ENCODE measurements at regions not wholly inside any gene's neighbourhood (a gene's known extent, or its start where the extent isn't known, plus 50 kb on each side); places are given as distances from the start of the nearest gene placed in this dataset.

GRCh38 chr11:110000031-110000502, 93.1 kb upstream of the ZC3H12C start (continued):
- TF ChIP-seq PBX3 (IDR thresholded peaks at IDR 0.05; ENCODE audit: insufficient replicate concordance, low read depth, low read length), result no peak
- peak; percentile 49; the same call in 1 of the 2 replicates for TF ChIP-seq ZNF24 (IDR thresholded peaks at IDR 0.05)
- TF ChIP-seq ATF2 (IDR thresholded peaks at IDR 0.05; ENCODE audit: low read length), result peak; percentile 100
- no peak for TF ChIP-seq EZH2 (IDR thresholded peaks at IDR 0.05; ENCODE audit: borderline replicate concordance, control insufficient read depth, low read depth, low read length)
- peak; percentile 100 for TF ChIP-seq NFIC (IDR thresholded peaks at IDR 0.05; ENCODE audit: low read depth, low read length)
- no peak for TF ChIP-seq ZNF622 (IDR thresholded peaks at IDR 0.05)
- TF ChIP-seq USF2 (IDR thresholded peaks at IDR 0.05; ENCODE audit: borderline replicate concordance, low read depth, low read length), result no peak
- no peak for TF ChIP-seq ZBTB11 (CRISPR knock-in tag; IDR thresholded peaks at IDR 0.05)
- TF ChIP-seq SP1 (IDR thresholded peaks at IDR 0.05; ENCODE audit: low read depth, low read length), result peak; percentile 89
- no peak for TF ChIP-seq HDAC6 (IDR thresholded peaks at IDR 0.05; ENCODE audit: unreplicated experiment)
- TF ChIP-seq SIN3A (IDR thresholded peaks at IDR 0.05; ENCODE audit: low read depth, low read length), result no peak
- peak in 1 of 2 experiments; percentile 89; a peak in 2 of 4 replicates for TF ChIP-seq ETV6 (conservative IDR thresholded peaks at IDR 0.05 in 1 of 2, IDR thresholded peaks at IDR 0.05 in 1 of 2; ENCODE audit: borderline replicate concordance in 1 of 2, low read depth in 1 of 2)
- peak; percentile 96 for TF ChIP-seq MTA3 (IDR thresholded peaks at IDR 0.05; ENCODE audit: borderline replicate concordance, low read length)
- TF ChIP-seq SMARCA5 (IDR thresholded peaks at IDR 0.05), result no peak
- TF ChIP-seq LARP7 (IDR thresholded peaks at IDR 0.05), result no peak
- peak; percentile 43; the same call in 1 of the 2 replicates for TF ChIP-seq RAD21 (IDR thresholded peaks at IDR 0.05; ENCODE audit: insufficient read depth, low read depth, low read length)
- no peak for TF ChIP-seq E4F1 (IDR thresholded peaks at IDR 0.05; ENCODE audit: borderline replicate concordance, partially characterized antibody)
- TF ChIP-seq NR2F1 (conservative IDR thresholded peaks at IDR 0.05), result peak; percentile 79
- TF ChIP-seq IRF5 (IDR thresholded peaks at IDR 0.05; ENCODE audit: borderline replicate concordance), result no peak
- TF ChIP-seq ZNF217 (IDR thresholded peaks at IDR 0.05), result no peak
- TF ChIP-seq TARDBP (IDR thresholded peaks at IDR 0.05; ENCODE audit: borderline replicate concordance), result no peak
